HuH-7 (cell line): ENCODE measurements at regions not wholly inside any gene's neighbourhood (a gene's known extent, or its start where the extent isn't known, plus 50 kb on each side); places are given as distances from the start of the nearest gene placed in this dataset.
A peak's percentile ranks its signal among the peaks of the same experiment; 100 is the strongest.
"Not testable (repeated sequence)": the region's sequence is repeated elsewhere in the genome, so short reads cannot be mapped to it uniquely, and the experiment has no call there.

Experiments
- DNase-seq: peaks from one replicate; pipeline ENCODE4 v3.0.0; 2011; ENCODE audit warnings: low spot score

DNA sequence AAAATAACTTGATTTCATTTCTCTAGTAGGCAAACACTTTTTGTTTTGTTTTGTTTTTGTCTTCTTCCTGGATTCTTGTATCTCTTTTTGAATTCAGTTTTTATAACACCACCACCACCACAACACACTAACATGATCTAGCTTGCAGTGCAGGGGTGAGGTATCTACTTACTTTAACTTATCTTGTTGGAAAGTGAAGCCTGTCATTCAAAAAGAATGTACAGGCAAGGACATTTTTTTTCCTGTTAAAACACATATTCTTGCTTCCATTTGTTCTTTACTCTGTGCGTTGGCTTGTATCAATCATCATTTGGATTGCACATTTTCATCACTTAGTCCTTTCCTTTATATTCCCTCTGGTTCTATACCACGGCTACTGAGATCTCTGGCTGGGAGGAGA lies 824.2 kb downstream of the PLCL1 start:
- DNase-seq, result no peak

DNA sequence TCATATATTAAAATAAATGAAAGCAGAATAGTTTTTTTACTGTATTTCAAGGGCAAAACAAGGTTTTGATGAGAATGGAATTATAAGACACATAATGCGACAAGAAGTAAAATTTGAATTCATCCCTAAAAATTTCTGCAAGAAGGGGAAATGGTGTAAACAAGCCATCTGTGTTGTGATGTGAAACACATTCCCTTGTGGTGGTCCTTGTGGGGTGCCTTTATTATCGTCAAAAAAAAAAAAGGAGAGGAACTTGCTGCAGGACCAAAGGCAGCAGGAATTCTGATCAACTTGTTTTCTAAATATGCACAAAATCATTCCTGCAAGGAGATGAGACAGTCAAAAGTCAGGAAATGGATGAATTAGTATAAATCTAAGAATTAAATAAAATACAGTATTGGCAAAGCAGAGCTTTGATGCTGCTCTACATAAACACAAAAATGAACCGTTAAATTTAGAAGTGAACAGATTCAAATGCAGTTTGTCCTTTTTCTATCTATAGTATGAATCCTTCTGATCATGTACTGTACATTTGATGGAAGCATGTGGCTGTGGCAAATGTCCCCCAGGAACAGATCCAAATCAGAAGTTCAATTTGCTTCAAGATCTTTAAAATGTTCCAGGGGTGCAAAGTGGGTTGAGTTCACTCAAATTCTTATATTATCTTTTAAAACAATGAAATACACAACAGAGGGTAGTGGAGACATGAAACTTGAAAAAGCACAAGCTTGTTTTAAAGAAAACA lies 818.8 kb downstream of the PLCL1 start:
- no peak for DNase-seq

DNA sequence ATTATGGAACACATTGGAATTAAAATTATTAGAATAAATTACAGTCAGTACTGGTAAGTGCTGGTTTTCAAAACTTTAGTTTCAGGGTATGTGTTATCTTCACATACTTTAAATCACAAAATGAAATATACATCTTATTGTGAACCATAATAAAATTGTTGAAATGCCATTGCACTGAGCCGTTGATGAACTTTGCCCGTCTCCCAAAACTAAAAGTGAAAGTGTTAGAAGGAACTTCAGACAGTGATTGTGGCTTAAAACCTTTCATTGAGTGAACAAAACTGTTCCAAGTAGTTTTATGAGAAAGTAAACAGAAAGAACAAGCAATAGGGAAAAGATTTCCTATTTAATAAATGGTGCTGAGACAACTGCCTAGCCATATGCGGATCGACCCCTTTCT lies 811.6 kb downstream of the PLCL1 start:
- DNase-seq, result no peak

DNA sequence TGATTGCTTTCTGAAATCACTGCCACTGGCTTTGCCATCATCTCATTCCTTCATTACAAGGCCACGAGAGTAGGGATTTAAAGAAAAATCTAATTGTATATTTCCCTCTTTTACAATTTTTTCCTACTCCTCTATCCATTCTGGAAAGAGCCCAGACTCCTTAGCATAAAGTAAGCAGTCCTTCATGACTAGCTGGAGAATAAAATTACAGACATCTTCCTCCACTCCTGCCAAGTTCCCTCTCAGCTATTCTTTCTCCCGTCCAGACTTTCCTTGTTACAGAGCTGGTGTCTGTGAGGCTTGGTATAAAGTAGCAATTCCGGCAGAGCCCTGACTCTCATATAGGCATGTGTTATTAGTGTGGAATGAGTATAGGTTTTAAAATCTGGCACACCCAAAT lies 806.8 kb downstream of the PLCL1 start:
- DNase-seq, result no peak

DNA sequence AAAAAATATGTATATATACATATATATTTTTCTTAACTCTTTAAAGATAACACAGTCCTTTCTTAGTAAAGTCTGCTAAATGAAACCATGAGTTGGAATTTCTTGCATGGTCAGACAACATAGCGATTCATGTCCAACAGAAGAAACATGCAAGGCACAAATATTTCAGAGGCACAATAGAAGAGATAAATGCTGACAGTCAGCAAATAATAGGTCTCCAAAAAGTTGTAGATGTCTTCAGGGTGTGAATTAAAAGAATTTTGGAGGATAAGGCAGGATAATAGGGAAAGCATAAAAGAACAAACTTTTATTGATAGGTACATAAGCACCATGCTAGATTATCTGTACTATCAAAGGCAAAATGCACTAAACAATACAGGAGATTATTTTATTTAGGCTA lies 800.2 kb downstream of the PLCL1 start:
- DNase-seq, result no peak

DNA sequence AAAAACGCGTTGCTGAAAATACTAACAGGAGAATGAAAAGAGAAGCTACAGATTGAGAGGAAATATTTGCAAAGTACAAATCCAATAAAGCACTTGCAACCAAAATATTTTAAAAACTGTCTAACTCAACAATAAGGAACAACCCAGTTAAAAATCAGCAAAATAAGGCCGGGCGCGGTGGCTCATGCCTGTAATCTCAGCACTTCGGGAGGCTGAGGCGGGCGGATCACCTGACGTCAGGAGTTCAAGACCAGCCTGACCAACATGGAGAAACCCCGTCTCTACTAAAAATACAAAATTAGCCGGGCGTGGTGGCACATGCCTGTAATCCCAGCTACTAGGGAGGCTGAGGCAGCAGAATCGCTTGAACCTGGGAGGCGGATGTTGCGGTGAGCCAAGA lies 798.6 kb downstream of the PLCL1 start:
- DNase-seq, result not testable (repeated sequence)

DNA sequence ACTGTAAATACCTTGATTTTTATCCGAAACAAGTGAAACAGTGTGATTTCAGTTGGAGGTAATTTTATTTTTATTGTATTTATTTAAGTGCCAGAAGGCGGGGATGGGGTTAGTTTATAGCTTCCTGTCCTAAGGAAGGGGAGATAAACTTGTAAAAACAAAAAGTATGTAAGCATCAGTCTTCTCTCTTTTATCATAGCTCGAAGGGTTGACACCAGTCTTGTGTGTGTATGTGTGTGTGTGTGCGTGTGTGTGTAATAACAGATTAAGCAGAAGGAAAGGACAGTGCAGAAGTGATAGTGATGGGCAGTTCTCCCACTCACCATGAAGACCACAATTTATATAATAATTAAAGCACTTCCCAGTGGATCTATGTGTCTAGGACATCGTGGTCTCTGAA lies 793.3 kb downstream of the PLCL1 start:
- peak; percentile 15 for DNase-seq

DNA sequence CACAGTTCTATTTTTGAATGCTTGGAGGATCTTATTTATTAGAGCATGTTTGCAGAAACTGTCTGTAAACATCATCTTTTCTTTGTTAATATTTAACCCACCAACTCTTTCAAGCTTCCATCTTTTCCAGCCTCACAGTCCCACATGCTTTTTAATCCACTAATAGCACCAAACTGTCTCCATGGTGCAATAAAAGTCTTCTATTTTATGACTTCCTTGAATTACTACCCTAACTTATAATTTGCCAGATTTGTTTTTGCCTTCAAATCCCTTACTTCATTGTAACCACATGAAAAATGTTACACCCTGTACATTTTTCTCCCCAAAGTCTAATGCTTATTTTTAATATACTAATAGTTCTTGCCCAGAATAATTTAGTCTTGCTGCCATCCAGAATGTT lies 792.6 kb downstream of the PLCL1 start:
- peak; percentile 15 for DNase-seq

DNA sequence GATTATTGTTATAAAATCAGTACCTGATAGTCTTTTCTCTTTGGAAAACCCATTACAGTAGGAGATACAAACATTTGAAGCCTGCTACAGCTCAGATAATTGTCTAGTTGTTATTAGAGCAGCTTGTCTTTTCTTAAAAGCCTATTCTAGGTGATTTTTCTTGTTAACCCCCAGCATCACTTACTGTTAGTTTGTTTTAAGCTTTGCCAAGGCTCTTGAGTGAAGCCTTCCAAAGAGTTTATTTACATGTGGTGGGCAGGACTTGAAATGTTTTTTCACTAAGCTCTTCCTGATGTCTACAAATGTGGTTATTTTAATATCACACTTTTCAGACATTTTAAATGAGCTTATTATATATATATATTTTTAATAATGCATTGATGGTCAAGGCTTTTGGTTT lies 791.3 kb downstream of the PLCL1 start:
- DNase-seq, result no peak

DNA sequence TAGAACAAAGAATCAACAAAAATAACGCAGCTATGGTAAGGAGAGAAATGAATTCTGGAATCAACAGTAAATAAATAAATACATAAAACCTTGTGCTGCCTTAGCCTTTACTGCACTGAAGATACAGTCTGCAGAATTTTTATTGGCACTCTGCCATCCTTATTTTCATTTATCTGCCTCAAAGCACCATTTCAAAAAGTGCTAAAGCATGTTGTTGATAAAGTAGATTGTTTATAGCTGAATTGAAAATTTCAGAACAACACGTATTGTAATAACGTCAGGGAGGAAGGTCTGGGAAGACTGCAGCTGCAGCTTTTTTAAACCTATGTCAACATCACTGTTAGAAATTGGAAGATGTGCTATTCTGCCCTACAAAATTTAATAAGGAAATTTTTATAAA lies 787.2 kb downstream of the PLCL1 start:
- no peak for DNase-seq

DNA sequence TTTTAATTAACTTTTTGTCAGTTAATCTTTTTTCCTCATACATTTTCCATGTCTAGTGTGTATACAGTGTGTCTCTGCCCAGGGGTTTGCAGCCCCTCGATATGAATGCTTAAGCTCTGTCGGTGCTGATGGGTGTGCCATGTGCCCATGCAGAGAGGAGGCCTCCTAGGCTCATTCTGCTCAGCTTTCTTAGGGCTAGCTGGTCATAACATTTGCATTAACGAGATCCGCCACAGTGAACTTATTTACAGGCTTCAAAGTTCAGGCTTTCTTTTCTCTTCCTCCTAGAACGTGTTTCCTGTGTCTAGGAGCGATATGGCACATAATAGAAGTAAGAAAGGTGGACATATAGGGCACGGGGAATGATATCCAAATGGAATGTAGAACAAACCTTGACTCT lies 783.3 kb downstream of the PLCL1 start:
- no peak for DNase-seq

DNA sequence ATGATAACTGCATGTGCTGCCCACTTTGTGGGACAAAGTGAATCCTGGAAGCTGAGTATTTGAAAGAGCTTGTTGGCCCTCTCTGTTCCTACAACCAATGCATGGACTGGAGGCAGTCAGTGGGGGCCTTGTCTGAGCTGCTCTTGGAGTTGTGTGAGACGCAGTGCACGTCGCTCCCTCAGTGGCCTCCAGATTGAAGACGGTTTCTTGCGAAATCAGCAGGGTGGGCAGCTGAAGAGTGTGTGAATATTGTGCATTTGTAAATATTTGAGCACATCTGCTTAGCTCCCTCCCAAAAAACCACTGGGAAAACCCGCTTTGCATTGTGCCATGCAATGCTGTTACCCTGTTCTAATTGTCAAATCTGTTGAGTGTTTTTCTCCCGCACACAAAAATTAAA lies 782.8 kb downstream of the PLCL1 start:
- no peak for DNase-seq

DNA sequence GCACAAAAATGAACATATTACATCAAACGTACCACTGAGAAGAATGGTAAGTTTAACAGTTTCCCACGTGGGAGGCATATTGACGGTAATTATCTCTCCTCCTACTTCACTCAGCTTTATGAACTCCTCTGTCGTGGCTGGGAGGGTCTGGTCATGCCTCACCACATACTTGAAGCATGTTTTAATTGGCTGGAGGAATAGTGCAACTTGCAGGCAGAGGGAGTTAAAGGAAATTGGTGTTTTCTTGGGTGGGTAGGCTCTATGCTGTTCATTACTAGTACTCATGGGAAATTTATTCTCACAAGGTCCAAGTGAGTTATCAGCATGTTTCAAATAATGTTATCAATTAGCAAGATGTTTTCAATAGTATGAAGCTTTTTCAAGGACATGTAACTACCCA lies 767.0 kb downstream of the PLCL1 start:
- no peak for DNase-seq

DNA sequence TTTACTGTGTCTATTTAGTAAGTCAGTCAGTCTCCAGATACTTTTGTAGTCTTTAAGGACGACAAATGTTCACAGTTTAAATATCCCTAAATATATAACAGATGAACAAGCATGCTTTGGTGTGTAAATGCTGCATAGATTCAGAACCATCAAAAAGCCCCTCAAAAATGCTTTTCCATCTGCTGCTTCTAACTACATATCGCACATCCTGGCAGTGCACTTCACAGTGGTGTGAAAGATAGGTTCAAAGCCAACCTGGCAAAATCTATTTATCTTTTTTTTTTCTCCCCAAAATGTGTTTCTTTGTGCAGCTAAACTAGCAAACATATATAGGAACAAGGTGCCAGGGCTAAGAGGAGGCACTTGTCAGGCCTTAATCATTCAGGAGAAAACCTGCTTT lies 753.8 kb downstream of the PLCL1 start:
- DNase-seq, result no peak

DNA sequence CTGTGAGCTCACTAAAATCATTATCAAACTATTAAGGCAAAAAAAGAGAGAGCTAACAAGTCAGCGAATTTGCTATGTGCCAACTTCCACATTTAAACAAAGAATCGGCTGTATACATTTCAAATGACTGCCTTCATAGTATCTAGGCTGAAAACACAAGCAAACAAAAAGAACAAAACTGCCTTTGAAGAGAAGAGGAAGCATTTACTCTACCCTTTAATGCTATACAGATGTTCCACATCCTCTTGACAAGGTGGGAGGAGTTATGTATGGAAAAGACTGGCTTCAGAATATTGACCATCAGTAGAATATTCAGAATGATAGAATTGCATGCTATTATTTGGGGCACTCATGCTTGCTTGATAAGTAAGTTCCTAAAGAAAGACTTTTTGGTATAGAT lies 741.7 kb downstream of the PLCL1 start:
- DNase-seq, result no peak

DNA sequence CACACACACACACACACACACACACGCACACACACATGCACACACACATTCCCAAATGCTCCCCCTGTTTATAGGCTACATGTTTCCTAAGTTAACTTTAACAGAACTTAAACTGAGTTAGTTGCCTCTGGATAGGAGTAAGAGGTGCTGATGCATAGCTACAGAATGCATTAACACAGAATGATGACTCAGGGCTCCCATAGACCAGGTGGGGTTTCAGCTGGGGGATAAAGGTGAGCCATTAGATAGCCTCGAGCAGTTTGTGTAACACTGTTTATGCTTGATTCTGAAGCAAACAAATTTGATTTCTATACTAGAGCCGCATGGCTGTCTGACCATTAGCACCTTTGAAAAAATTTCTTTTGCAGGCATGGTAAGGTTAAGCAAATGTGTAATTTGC lies 741.0 kb downstream of the PLCL1 start:
- no peak for DNase-seq

DNA sequence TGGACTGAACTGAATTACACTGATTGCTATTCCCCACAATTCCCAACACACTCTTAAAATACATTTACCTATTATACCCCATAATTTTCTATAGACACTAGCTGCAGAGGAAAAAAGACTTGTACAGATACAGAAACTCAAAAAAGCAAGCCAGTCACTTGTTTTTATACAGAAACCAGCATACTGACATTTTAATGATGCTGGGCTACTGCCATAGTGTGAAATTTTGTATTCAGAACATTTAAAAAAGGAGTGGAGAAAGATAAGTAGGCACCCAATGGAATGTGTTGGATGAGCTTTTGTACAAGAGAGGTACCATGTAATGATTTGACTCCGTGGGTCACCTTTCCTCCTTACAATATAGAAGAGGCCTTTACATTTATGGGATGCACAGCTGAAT lies 740.1 kb downstream of the PLCL1 start:
- no peak for DNase-seq

DNA sequence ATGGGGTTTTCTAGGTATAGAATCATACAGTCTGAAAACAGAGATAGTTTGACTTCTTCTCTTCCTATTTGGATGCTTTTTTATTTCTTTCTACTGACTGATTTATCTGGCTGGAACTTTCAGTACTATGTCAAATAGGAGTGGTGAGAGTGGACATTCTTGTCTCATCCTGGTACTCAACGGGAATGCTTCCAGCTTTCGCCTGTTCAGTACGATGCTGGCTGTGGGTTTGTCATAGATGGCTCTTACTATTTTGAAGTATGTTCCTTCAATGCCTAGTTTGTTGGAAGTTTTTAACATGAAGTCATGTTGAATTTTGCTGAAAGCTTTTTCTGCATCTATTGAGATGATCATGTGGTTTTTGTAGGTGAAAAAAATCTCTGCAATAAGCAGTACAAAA lies 730.4 kb downstream of the PLCL1 start:
- DNase-seq, result no peak

DNA sequence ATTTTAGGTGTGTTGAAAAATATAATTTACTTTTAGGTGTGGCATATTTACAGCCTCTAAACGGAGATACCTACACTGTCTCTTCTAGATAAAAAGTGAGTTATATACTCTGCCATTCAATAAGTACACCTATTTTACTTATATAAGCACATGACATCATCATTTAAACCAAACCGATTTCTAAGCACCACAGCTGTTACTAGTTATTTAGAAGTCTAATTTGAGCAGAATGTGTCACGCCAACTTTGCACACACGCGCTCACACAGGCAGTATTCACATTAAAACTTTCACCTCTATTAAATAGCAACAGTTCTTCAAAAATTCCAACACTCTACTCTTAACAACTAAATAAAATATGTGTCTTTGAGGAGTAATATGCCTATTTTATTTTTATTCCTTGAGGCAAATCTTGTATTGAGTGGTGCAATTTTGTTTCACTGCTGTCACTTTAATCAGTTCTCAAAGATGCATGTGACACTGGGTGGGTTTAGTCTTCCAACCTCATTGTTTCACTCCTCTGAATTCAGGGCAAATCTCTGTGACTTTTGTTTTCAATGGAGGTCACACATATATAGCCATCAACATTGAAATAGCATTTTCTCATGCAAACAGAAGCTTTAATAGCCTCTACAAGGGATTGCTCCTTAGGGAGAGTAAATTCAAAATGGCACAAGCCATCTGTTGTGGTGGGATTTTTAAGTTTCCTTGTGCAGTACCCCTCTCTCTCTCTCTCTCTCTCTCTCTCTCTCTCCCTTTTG lies 721.0 kb downstream of the PLCL1 start:
- no peak for DNase-seq

DNA sequence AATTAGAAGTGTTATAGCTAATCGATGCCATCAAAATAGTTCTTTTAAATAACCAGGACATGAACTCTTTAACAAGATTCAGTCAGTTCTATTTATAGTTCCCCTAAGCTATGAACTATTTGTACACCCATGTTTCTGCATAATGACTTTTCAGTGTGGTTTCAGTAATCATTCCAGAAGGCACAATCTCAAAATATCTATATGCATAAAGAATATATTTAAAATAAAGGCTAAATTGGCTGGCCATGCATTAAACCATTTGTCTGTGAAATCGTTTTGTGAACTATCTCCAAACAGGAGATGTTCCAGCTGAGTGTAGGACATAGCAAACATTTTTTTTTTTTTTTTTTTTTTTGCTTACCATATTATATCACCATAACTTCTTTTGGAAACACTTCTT lies 719.3 kb downstream of the PLCL1 start:
- DNase-seq, result no peak

DNA sequence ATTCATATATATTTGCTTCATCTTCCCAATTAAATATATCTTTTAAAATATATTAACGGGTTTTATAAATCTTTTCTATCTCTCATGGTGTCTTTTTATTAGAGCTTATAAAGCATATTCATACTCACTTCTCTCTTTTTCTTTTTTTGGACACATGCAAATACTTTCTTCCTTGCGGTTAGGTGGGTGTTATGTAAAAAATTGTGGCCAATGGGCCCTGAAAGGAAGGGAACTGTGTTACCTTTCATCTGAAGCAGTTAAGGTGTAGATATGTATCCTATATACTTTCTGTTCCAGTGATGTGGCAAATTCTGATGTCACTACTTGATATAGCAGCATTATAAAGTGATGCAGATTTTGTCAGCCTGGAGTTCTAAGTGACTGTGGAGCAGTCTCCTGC lies 714.5 kb downstream of the PLCL1 start:
- no peak for DNase-seq

DNA sequence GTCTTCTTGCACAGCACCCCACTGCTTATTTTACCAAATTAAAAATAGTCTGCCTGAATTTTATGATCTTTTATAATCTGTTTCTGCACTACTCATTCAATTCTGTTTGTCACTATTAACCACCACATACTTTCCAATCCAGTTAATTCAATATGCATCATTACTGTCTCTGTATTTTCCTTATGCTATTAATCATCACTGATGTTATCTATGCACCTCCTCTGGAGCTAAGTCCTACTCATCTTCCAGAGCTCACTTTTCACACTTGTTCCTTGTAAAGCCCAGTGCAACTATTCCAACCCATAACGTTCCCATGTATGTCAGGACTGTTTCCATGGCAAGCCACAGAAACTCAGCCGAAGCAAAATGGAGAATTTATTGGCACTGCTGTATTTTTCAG lies 713.6 kb downstream of the PLCL1 start:
- DNase-seq, result no peak

DNA sequence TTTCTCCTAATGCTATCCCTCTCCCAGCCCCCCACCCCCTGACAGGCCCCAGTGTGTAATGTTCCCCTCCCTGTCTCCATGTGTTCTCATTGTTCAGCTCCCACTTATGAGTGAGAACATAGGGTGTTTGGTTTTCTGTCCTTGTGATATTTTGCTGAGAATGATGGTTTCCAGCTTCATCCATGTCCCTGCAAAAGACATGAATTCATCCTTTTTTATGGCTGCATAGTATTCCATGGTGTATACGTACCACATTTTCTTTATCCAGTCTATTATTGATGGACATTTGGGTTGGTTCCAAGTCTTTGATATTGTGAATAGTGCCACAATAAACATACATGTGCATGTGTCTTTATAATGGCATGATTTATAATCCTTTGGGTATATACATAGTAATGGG lies 704.2 kb downstream of the PLCL1 start:
- DNase-seq, result not testable (repeated sequence)

DNA sequence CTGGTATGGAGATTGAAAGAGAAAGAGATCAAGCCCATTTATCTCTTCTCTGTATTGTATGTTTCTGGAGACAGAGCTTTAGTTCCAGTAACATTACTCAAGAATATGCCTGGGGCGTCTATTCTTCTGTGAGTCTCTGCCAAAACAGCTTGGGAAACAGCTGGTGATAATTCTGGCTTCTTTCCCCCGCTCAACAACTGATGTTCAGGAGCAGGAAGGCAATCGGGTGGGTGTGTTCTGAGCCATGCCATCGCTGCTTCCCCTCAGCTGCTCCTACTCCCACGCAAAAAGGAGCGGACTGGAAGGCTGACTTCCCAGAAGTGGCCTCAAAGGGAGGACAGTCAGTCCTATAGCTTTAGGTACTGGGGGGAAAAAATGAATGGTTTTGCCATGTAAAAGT lies 695.1 kb downstream of the PLCL1 start:
- DNase-seq, result no peak
